ENCODE measurements at regions not wholly inside any gene's neighbourhood (a gene's known extent, or its start where the extent isn't known, plus 50 kb on each side); places are given as distances from the start of the nearest gene placed in this dataset.

DNA sequence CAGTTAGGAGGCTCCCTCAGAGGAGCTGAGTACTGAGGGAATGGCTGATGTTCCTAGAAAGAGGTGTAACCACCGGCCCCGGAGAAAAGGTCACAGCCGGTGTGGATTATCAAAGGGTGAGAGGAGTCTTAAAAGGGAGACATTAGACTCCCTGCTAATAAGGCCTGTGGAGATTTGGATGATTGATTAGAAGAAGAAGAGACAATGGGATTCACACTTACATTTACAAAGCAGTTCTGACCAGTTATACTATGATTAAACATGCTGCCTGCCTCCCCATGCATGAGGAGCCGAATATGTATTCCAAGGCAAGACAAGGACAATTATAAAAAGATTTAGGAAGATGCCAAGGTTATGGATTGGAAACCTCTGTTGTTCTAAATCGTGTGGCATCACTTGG is 302.4 kb downstream of the SLC4A3 start:
- TF ChIP-seq SPI1 (IDR thresholded peaks at IDR 0.05; ENCODE audit: low read depth, low read length) (no peak), POU2F2 (IDR thresholded peaks at IDR 0.05; ENCODE audit: low read depth, low read length) (no peak), POLR2A (IDR thresholded peaks at IDR 0.05; ENCODE audit: low read depth, low read length) (no peak), POLR2AphosphoS5 (IDR thresholded peaks at IDR 0.05; ENCODE audit: low read depth, low read length) (no peak)
- FAIRE-seq (no peak), DNase-seq (ENCODE audit: insufficient read length, low spot score) (no peak)

DNA sequence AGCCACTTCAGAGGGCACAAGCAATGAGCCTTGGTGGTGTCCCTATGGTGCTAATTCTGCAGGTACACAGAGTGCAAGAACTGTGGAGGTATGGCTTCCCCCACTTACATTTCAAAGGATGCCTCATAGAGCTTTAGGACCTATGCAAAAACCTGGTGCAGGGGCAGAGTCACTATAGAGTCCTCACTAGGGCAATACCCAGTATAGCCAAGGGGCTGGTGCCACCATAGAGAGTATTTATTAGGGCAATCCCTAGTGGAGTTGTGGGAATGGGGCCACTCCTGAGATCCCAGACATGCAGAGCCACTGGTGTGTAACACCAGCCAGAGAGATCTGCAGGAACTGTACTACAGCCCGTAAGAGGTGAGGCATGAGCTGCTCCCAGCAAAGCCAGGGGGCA is 312.2 kb downstream of the SLC4A3 start:
- DNase-seq (ENCODE audit: insufficient read length, low spot score) (no peak), FAIRE-seq (no peak)
- TF ChIP-seq POLR2AphosphoS5 (IDR thresholded peaks at IDR 0.05; ENCODE audit: low read depth, low read length) (no peak), POU2F2 (IDR thresholded peaks at IDR 0.05; ENCODE audit: low read depth, low read length) (no peak), TAF1 (IDR thresholded peaks at IDR 0.05; ENCODE audit: low read depth, low read length) (no peak), POLR2A (IDR thresholded peaks at IDR 0.05; ENCODE audit: low read depth, low read length) (no peak), PAX5 (IDR thresholded peaks at IDR 0.05; ENCODE audit: insufficient read depth, low read length, severe bottlenecking) (no peak), SPI1 (IDR thresholded peaks at IDR 0.05; ENCODE audit: low read depth, low read length) (no peak)

DNA sequence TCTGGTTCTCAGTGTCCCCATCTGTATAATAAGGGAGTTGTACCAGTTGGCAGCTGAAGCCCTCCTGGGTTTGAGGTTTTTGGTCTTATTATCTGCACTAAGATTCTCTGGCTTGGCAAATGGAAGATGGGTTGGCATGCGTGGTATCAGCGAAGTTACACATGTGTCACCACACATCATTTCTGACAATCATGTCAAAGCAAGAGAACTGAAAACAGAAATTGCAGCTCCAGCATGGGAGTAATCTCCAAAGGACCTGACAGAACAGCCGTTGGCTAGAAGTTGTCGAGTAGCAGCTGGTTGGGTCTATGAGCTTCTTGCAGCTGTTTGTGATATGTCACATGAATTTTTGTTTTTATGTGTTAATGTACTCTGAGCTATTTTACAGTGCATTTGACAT is 317.4 kb downstream of the SLC4A3 start:
- TF ChIP-seq PAX5 (IDR thresholded peaks at IDR 0.05; ENCODE audit: insufficient read depth, low read length, severe bottlenecking): no peak
- no peak for TF ChIP-seq SPI1 (IDR thresholded peaks at IDR 0.05; ENCODE audit: low read depth, low read length)
- no peak for TF ChIP-seq POU2F2 (IDR thresholded peaks at IDR 0.05; ENCODE audit: low read depth, low read length)
- TF ChIP-seq POLR2AphosphoS5 (IDR thresholded peaks at IDR 0.05; ENCODE audit: low read depth, low read length): no peak
- no peak for TF ChIP-seq TAF1 (IDR thresholded peaks at IDR 0.05; ENCODE audit: low read depth, low read length)
- no peak for TF ChIP-seq POLR2A (IDR thresholded peaks at IDR 0.05; ENCODE audit: low read depth, low read length)
- no peak for FAIRE-seq
- DNase-seq (ENCODE audit: insufficient read length, low spot score): no peak

DNA sequence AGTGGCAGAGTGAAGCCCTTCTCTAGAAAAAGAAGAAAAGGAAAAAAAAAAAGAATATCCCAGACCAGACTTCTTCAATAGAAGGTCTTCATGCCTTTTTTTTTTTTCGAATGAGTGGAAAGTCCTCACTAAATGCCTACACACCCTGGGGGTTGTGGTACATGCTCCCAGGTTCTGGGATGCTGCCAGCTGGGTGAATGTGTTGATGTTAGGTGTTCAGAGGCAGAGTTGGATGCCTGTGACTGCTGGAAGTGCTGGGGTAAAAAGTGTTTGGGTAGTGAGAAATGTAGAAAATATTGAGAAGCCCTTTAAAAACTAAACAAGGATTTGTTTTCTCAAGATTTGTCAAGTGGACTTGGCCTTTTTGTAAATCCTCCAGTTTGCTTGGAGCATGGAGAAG is 318.6 kb downstream of the SLC4A3 start:
- no peak for FAIRE-seq
- no peak for DNase-seq (ENCODE audit: insufficient read length, low spot score)
- TF ChIP-seq POU2F2 (IDR thresholded peaks at IDR 0.05; ENCODE audit: low read depth, low read length): no peak
- TF ChIP-seq SPI1 (IDR thresholded peaks at IDR 0.05; ENCODE audit: low read depth, low read length): no peak
- TF ChIP-seq POLR2AphosphoS5 (IDR thresholded peaks at IDR 0.05; ENCODE audit: low read depth, low read length): no peak
- TF ChIP-seq PAX5 (IDR thresholded peaks at IDR 0.05; ENCODE audit: insufficient read depth, low read length, severe bottlenecking): no peak
- no peak for TF ChIP-seq TAF1 (IDR thresholded peaks at IDR 0.05; ENCODE audit: low read depth, low read length)
- no peak for TF ChIP-seq POLR2A (IDR thresholded peaks at IDR 0.05; ENCODE audit: low read depth, low read length)

DNA sequence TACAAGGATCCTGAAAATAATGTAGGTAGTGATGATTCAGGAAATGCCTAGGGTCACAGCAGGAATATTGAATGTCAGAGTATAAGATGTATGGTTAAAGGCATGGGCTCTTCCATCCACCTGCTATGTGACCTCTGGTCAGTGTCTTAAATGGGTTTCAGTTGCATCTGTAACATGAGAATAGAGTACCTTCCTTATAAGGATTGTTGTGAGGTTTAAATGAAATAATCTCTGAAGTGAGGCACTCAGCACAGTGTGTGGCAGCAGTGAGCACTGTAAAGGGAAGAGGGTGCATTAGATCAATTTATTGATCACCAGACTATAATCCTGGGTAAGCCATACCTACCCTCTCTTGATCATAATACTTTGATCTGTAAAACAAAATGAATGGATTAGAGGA is 319.1 kb downstream of the SLC4A3 start:
- FAIRE-seq (no peak), DNase-seq (ENCODE audit: insufficient read length, low spot score) (no peak)
- no peak for TF ChIP-seq POLR2AphosphoS5 (IDR thresholded peaks at IDR 0.05; ENCODE audit: low read depth, low read length)
- no peak for TF ChIP-seq POLR2A (IDR thresholded peaks at IDR 0.05; ENCODE audit: low read depth, low read length)
- no peak for TF ChIP-seq PAX5 (IDR thresholded peaks at IDR 0.05; ENCODE audit: insufficient read depth, low read length, severe bottlenecking)

DNA sequence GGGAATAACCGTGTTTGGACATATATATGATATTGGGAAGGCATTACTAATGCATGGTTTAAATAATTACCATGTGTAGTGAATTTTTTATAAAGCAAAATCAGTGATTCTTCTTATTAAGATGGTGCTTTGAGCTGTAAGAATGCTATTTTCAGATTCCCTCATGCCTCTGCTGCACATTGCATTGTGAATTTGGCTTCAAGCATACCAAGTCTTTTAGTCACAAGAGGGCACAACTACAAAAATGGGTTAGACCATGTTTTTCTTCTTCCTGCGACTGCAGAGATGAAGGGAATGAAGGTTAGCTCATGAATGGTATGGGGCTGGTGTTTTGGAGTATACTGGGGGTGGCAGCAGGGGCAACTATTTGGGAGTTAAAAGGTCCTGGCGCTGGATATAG is 320.1 kb downstream of the SLC4A3 start:
- FAIRE-seq: no peak
- DNase-seq (ENCODE audit: insufficient read length, low spot score): no peak
- TF ChIP-seq PAX5 (IDR thresholded peaks at IDR 0.05; ENCODE audit: insufficient read depth, low read length, severe bottlenecking): no peak
- TF ChIP-seq SPI1 (IDR thresholded peaks at IDR 0.05; ENCODE audit: low read depth, low read length): no peak
- TF ChIP-seq POLR2A (IDR thresholded peaks at IDR 0.05; ENCODE audit: low read depth, low read length): no peak
- TF ChIP-seq TAF1 (IDR thresholded peaks at IDR 0.05; ENCODE audit: low read depth, low read length): no peak
- TF ChIP-seq POLR2AphosphoS5 (IDR thresholded peaks at IDR 0.05; ENCODE audit: low read depth, low read length): no peak
- no peak for TF ChIP-seq POU2F2 (IDR thresholded peaks at IDR 0.05; ENCODE audit: low read depth, low read length)

DNA sequence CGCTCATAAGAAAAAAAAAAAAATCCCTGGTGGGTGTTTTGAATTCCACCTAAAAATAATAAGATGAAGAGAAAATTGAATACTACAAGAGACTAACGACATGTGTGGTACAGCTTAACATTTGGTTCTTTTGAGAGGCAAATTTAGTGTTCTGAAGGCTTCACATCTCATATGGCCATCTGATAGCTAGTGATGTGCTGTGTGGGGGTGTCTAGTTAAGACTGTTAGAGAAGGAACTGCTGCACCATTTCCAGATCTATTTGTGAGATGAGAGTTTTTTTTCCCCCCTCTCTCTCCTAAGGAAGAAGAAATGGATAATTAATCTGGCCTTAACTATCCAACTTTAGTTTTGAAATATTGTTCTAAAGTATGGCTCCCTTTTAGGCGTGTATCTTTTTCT is 321.6 kb downstream of the SLC4A3 start:
- DNase-seq (ENCODE audit: insufficient read length, low spot score): no peak
- FAIRE-seq: no peak
- TF ChIP-seq POLR2A (IDR thresholded peaks at IDR 0.05; ENCODE audit: low read depth, low read length): no peak
- TF ChIP-seq TAF1 (IDR thresholded peaks at IDR 0.05; ENCODE audit: low read depth, low read length): no peak
- no peak for TF ChIP-seq PAX5 (IDR thresholded peaks at IDR 0.05; ENCODE audit: insufficient read depth, low read length, severe bottlenecking)
- TF ChIP-seq POLR2AphosphoS5 (IDR thresholded peaks at IDR 0.05; ENCODE audit: low read depth, low read length): no peak
- TF ChIP-seq POU2F2 (IDR thresholded peaks at IDR 0.05; ENCODE audit: low read depth, low read length): no peak
- TF ChIP-seq SPI1 (IDR thresholded peaks at IDR 0.05; ENCODE audit: low read depth, low read length): no peak

DNA sequence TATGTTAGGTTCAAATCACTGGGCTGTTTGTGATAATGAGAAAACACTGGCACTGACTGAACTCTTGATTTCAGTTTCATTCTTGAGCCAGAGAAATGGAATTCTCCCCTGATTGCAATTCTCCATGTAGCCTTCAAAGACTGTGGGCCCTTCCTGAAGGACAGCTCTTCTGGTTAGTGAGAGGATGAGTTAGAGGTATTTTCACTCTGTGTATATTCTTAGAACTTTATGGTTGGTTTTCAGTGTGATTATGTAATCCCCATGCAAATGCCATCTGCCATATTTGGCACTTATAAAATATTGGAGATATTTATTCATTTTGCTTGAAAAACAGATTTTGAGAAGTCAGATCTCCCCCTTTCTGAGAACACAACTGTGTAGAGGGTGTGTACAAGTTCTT is 323.7 kb downstream of the SLC4A3 start:
- FAIRE-seq (no peak), DNase-seq (ENCODE audit: insufficient read length, low spot score) (no peak)
- TF ChIP-seq POU2F2 (IDR thresholded peaks at IDR 0.05; ENCODE audit: low read depth, low read length) (no peak), TAF1 (IDR thresholded peaks at IDR 0.05; ENCODE audit: low read depth, low read length) (no peak), POLR2A (IDR thresholded peaks at IDR 0.05; ENCODE audit: low read depth, low read length) (no peak), PAX5 (IDR thresholded peaks at IDR 0.05; ENCODE audit: insufficient read depth, low read length, severe bottlenecking) (no peak), SPI1 (IDR thresholded peaks at IDR 0.05; ENCODE audit: low read depth, low read length) (no peak), POLR2AphosphoS5 (IDR thresholded peaks at IDR 0.05; ENCODE audit: low read depth, low read length) (no peak)

DNA sequence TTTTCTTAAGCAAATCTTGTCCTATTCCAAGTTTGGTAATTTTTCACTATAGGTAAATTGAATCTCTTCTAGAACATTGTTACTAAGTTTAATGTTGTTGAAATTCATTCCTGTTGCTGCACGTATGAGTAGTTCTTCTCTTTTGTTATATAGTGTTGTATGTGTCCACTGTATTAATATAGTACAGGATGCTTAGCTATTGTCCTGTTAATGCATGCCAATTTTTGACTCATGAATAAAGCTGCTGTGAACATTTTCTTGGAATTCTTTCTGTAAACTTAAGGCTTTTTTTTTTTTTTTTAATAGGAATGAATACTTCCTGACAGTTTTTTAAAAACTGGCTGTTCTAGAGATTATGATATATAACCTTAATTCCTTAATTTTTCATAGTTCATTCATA is 326.9 kb downstream of the SLC4A3 start:
- DNase-seq (ENCODE audit: insufficient read length, low spot score): no peak
- TF ChIP-seq POLR2AphosphoS5 (IDR thresholded peaks at IDR 0.05; ENCODE audit: low read depth, low read length): no peak
- TF ChIP-seq PAX5 (IDR thresholded peaks at IDR 0.05; ENCODE audit: insufficient read depth, low read length, severe bottlenecking): no peak
- no peak for TF ChIP-seq POU2F2 (IDR thresholded peaks at IDR 0.05; ENCODE audit: low read depth, low read length)
- TF ChIP-seq TAF1 (IDR thresholded peaks at IDR 0.05; ENCODE audit: low read depth, low read length): no peak
- no peak for TF ChIP-seq POLR2A (IDR thresholded peaks at IDR 0.05; ENCODE audit: low read depth, low read length)
- no peak for TF ChIP-seq SPI1 (IDR thresholded peaks at IDR 0.05; ENCODE audit: low read depth, low read length)
- no peak for FAIRE-seq

DNA sequence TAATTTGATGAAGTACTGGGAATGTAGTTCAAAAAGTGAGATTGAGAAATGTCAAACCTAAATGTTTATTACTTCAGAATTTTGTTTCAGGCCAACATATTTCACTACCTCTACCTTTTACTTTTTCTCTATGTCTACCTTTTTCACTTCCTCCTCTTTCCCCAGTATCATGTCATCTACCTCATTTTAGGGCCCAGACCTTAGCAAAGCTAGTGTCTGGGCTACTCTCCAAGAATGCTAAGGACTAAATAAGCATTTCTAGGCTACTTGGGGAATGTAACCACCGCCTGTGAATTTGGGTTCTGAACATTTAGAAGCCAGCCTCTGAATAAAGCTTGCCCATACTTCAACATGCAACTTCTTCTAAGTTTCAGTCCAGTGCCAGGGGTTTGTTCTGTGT is 330.4 kb downstream of the SLC4A3 start:
- no peak for DNase-seq (ENCODE audit: insufficient read length, low spot score)
- FAIRE-seq: no peak
- TF ChIP-seq POLR2A (IDR thresholded peaks at IDR 0.05; ENCODE audit: low read depth, low read length) (no peak), POLR2AphosphoS5 (IDR thresholded peaks at IDR 0.05; ENCODE audit: low read depth, low read length) (no peak), TAF1 (IDR thresholded peaks at IDR 0.05; ENCODE audit: low read depth, low read length) (no peak), POU2F2 (IDR thresholded peaks at IDR 0.05; ENCODE audit: low read depth, low read length) (no peak), SPI1 (IDR thresholded peaks at IDR 0.05; ENCODE audit: low read depth, low read length) (no peak)
